Heart left ventricle (tissue), 16 donors: ENCODE measurements at regions not wholly inside any gene's neighbourhood (a gene's known extent, or its start where the extent isn't known, plus 50 kb on each side); places are given as distances from the start of the nearest gene placed in this dataset.
"Not testable (repeated sequence)": the region's sequence is repeated elsewhere in the genome, so short reads cannot be mapped to it uniquely, and the experiment has no call there.

Experiments used
- ATAC-seq, 4 donors: fragments of 200-7000 bp; cut with Tn5 transposase; one replicate each; pipeline ENCODE4 v1.9.1; 2020 to 2022; ENCODE audit warnings: moderate library complexity in 4 of 4, mild to moderate bottlenecking in 3 of 4, moderate number of reproducible peaks in 1 of 4
- DNase-seq, 5 donors: peaks; one replicate each; pipeline ENCODE4 v3.0.0-alpha.2; 2020
- H3K27ac ChIP-seq, 12 donors: fragments of 200-600 bp; sonication (generic) in 4 of 12; one replicate each; pipeline versions ENCODE4 v1.5.0 to v1.8.0; 2016 to 2022; ENCODE audit warnings: mild to moderate bottlenecking in 2 of 12
- H3K27me3 ChIP-seq, 9 donors: fragments of 200-600 bp; sonication (generic) in 2 of 9; one replicate each; pipeline versions ENCODE4 v1.5.1 to v1.8.0; 2016 to 2022; ENCODE audit warnings: mild to moderate bottlenecking in 3 of 9
- H3K36me3 ChIP-seq, 9 donors: fragments of 200-600 bp; sonication (generic) in 2 of 9; one replicate each; pipeline versions ENCODE4 v1.5.0 to v1.8.0; 2018 to 2022; ENCODE audit warnings: mild to moderate bottlenecking in 2 of 9
- H3K4me1 ChIP-seq, 12 donors: fragments of 200-600 bp; sonication (generic) in 4 of 12; one replicate each; pipeline versions ENCODE4 v1.5.0 to v1.8.0; 2016 to 2022; ENCODE audit warnings: mild to moderate bottlenecking in 3 of 12
- H3K4me3 ChIP-seq, 12 donors: fragments of 200-600 bp; sonication (generic) in 4 of 12; one replicate each; pipeline versions ENCODE4 v1.5.0 to v1.8.0; 2017 to 2022; ENCODE audit warnings: mild to moderate bottlenecking in 9 of 12, moderate library complexity in 4 of 12
- H3K9me3 ChIP-seq, 12 donors: fragments of 200-600 bp; sonication (generic) in 4 of 12; one replicate each; pipeline versions ENCODE4 v1.5.0 to v1.8.0; 2016 to 2022; ENCODE audit warnings: mild to moderate bottlenecking in 1 of 12
- POLR2A ChIP-seq, 2 donors: fragments of 450-650 bp; IDR thresholded peaks; one replicate each; pipeline ENCODE4 v1.6.1; 2017; ENCODE audit warnings: antibody characterized with exemption in 2 of 2, mild to moderate bottlenecking in 2 of 2, moderate library complexity in 2 of 2
- WGBS, 4 donors: extraction: QIAGEN DNeasy Blood & Tissue Kit in 2 of 4; methylation state at CpG; one replicate each; pipeline versions ENCODE4 v1.1.5 to v1.1.7; 2013 to 2018; 5-methylcytosine and 5-hydroxymethylcytosine counted together
- intact Hi-C, 10 donors: fragments of 100-400 bp; cut with DNase I; formaldehyde crosslinking; loops; one replicate each; pipeline versions ENCODE4 v1.11.1 to v1.14.2; 2022
- TF ChIP-seq, protein P1 (sequence below), 12 donors: fragments of 200-600 bp; sonication (generic) in 4 of 12; IDR thresholded peaks; one replicate each; pipeline versions ENCODE4 v1.5.0 to v1.8.0; 2018 to 2022; ENCODE audit warnings: antibody characterized with exemption in 12 of 12, mild to moderate bottlenecking in 5 of 12
- donor health status: ischemic (EF 13 %, LVEDD 7.1; RV severe dilation, severe dysfunction).
- donor health status: healthy with polysubstance abuse.
- donor health status: DM: no; HTN: yes; CAD: no.
- donor health status: DM: no; HTN: no; CAD: no.
- donor health status: ischemic (EF 25% LVEDD 6.9; RV normal size, moderate dysfunction).
- donor health status: ischemic (EF 25% LVEDD 5.7; RV mildly dilated, moderate dysfunction).
- donor health status: healthy.
- donor health status: DM: yes; HTN: yes; CAD: no.
- donor health status: ischemic (EF 35%, LVEDD 5.7; RV mildly dilated, moderate dysfunction).
- donor health status: nonischemic (EF 11% LVEDD 7.7; RV severe dilation, severe dysfunction).
- donor health status: DM: yes; HTN: yes; CAD: no.
- donor health status: PGD.
- donor health status: ischemic (EF 29% LVEDD 5.4; RV normal size, mild dysfunction).
- donor health status: nonischemic (EF 23%, LVEDD 6.1; RV moderate dilation, normal function).

DNA sequence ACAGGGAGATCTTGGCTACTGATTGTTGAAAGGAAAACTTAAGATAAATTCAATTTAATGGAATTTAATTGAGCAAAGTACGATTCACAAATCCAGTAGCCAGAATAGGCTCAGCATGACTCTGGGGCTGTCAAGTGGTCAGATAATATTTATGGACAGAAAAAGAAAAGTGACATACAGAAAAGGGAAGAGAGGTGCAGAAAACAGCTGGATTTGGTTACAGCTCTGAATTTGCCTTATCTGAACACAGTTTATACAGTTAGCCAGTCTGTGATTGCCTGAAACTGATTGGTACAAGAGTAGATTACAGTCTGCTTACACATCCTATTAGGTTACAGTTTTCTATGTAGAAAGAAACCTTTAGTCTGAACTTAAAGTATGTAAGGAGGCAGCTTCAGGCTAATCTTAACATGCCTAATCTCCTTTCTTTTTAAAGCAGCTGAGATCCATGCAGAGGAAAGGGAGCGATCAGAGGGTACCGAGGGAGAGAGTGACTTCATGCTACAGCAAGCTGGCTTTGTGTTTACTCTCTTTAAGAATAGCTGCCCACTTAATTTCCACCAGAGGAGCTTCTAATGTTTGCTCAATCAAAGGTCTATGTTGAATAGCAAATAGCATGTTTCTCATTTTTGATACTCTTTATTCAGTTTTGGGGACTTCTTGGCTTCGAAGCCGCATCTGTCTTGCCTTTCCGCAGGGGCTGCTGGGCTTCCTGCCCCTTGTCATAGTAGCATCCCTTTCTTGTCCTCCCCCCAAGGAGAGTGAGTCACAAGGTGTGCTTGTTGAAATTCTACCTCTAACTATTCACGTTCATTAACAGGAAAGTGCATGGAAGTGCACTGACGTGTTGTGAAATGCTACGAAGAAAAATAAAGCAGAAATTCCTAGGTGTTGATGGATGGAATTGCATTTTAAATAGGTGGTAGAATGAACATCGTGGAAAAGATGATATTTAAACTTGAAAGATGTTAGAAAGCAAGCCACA lies 761.2 kb downstream of the TAF11L14 start:
- peaks cover 0 to 7% (median 0%) of the 10 kb centered on the region in 9 donors for H3K27me3 ChIP-seq
- H3K9me3 ChIP-seq: peaks cover 0 to 6% (median 0%) of the 10 kb centered on the region in 12 donors
- H3K27ac ChIP-seq: no peak overlapping the region
- intact Hi-C loops: loop anchor here in 2 of 10 donors (10.0 kb wide), 1 partner anchor 299 kb away; no protein-coding TSS in a partner anchor
- WGBS, 4 donors: 60 to 64% (median 61%) methylated on average over 10 of the region's 10 CpGs
- H3K4me1 ChIP-seq: no peaks in the 10 kb centered on the region
- TF ChIP-seq POLR2A (IDR thresholded peaks at IDR 0.05): no peak
- TF ChIP-seq, protein P1, sequence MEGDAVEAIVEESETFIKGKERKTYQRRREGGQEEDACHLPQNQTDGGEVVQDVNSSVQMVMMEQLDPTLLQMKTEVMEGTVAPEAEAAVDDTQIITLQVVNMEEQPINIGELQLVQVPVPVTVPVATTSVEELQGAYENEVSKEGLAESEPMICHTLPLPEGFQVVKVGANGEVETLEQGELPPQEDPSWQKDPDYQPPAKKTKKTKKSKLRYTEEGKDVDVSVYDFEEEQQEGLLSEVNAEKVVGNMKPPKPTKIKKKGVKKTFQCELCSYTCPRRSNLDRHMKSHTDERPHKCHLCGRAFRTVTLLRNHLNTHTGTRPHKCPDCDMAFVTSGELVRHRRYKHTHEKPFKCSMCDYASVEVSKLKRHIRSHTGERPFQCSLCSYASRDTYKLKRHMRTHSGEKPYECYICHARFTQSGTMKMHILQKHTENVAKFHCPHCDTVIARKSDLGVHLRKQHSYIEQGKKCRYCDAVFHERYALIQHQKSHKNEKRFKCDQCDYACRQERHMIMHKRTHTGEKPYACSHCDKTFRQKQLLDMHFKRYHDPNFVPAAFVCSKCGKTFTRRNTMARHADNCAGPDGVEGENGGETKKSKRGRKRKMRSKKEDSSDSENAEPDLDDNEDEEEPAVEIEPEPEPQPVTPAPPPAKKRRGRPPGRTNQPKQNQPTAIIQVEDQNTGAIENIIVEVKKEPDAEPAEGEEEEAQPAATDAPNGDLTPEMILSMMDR (IDR thresholded peaks at IDR 0.05): no peak
- ATAC-seq: no peak
- DNase-seq: no peak
- H3K36me3 ChIP-seq: no peaks in the 10 kb centered on the region
- no peak overlapping the region for H3K4me3 ChIP-seq

DNA sequence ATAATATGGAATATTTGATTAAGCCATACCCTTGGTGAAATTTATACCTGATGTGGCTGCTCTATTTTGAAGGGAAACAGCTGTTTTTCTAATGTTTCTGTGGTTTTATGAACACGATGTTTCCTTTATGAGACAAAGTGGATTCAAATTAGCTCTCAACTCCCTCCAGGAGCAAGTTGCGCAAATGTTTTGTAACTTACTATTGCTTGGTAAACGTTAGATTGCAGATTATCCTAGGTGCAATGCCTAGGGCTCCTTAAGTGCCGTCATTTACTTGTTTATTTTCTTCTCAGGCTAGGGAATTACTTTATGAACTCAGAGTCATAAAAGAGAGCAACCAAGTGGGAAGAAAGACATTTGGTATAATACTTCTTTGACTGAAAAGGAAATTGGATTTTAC lies 763.1 kb downstream of the TAF11L14 start:
- no peak for TF ChIP-seq POLR2A (IDR thresholded peaks at IDR 0.05)
- TF ChIP-seq, protein P1 (IDR thresholded peaks at IDR 0.05): no peak
- ATAC-seq (no peak), DNase-seq (no peak)
- H3K9me3 ChIP-seq: peaks cover 0 to 6% (median 0%) of the 10 kb centered on the region in 12 donors
- H3K36me3 ChIP-seq: no peaks in the 10 kb centered on the region
- H3K27ac ChIP-seq: no peak overlapping the region
- no peak overlapping the region for H3K4me3 ChIP-seq
- WGBS, 4 donors: 61 to 67% (median 64%) methylated on average over 4 of the region's 4 CpGs
- H3K27me3 ChIP-seq: peaks cover 0 to 2% (median 0%) of the 10 kb centered on the region in 9 donors
- H3K4me1 ChIP-seq: no peaks in the 10 kb centered on the region
- intact Hi-C loops: loop anchor here in 2 of 10 donors (10.0 kb wide), 1 partner anchor 297 kb away; no protein-coding TSS in a partner anchor

DNA sequence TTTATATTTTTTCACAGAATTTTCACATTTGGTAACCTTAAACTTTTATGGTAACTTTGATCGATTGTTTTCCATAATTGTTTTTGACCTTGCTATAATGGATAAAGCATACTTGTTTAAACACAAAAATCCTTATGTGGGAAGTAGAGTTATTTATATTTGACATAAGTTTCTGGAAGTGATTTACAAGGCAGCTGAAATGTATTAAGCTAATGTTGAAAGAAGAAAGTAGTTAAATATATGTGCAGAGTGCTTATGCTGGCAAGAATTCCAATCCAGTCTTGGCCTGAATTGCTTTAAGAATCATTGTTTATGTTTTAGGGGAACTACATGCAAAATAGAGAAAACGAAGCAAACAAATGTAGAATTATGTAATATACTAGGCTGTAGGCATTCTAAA lies 763.6 kb downstream of the TAF11L14 start:
- no peak for ATAC-seq
- no peaks in the 10 kb centered on the region for H3K27me3 ChIP-seq
- 63 to 79% (median 71%) methylated on average over 2 of the region's 2 CpGs for WGBS, 4 donors
- no peak for DNase-seq
- TF ChIP-seq POLR2A (IDR thresholded peaks at IDR 0.05): no peak
- TF ChIP-seq, protein P1 (IDR thresholded peaks at IDR 0.05): no peak
- H3K27ac ChIP-seq: no peak overlapping the region
- no peaks in the 10 kb centered on the region for H3K36me3 ChIP-seq
- no peaks in the 10 kb centered on the region for H3K4me1 ChIP-seq
- peaks cover 0 to 6% (median 0%) of the 10 kb centered on the region in 12 donors for H3K9me3 ChIP-seq
- intact Hi-C loops: loop anchor here in 2 of 10 donors (10.0 kb wide), 1 partner anchor 297 kb away; no protein-coding TSS in a partner anchor
- no peak overlapping the region for H3K4me3 ChIP-seq

DNA sequence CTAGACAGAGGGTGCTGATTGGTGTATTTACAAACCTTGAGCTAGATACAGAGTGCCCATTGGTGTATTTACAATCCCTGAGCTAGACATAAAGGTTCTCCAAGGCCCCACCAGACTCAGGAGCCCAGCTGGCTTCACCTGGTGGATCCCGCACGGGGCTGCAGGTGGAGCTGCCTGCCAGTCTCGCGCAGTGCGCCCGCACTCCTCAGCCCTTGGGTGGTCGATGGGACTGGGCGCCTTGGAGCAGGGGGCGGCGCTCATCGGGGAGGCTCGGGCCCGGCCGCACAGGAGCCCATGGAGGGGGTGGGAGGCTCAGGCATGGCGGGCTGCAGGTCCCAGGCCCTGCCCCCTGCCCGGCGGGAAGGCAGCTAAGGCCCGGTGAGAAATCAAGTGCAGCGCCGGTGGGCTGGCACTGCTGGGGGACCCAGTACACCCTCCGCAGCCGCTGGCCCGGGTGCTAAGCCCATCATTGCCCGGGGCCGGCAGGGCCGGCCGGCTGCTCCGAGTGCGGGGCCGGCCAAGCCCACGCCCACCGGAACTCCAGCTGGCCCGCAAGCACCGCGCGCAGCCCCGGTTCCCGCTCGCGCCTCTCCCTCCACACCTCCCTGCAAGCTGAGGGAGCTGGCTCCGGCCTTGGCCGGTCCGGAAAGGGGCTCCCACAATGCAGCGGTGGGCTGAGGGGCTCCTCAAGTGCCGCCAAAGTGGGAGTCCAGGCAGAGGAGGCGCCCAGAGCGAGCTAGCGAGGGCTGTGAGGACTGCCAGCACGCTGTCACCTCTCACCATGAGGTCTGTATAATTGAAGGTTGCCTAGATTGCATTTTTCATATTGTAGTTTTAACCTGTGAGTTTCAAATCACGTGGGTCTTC lies 765.4 kb downstream of the TAF11L14 start:
- WGBS, 4 donors: 83 to 96% (median 91%) methylated on average over 22 to 50 of the region's 50 CpGs
- peak in 1 of 5 donors; percentile 57 for DNase-seq
- intact Hi-C loops: loop anchor here in 2 of 10 donors (10.0 kb wide), 1 partner anchor 295 kb away; no protein-coding TSS in a partner anchor
- not testable (repeated sequence) for H3K36me3 ChIP-seq, H3K27ac ChIP-seq, ATAC-seq, H3K9me3 ChIP-seq, H3K27me3 ChIP-seq, H3K4me3 ChIP-seq, H3K4me1 ChIP-seq
